GM12878 (cell line): ENCODE measurements at regions not wholly inside any gene's neighbourhood (a gene's known extent, or its start where the extent isn't known, plus 50 kb on each side); places are given as distances from the start of the nearest gene placed in this dataset.

Experiments used
- ATAC-seq: fragments of 200-7000 bp; cut with Tn5 transposase; 3 replicates; pipeline ENCODE4 v1.9.1; 2020; ENCODE audit warnings: mild to moderate bottlenecking, moderate library complexity
- BruUV-seq: library from RNA; stranded (reverse); fragments of 400-500 nt; replicated peaks from 2 replicates; lab custom pipeline; 2021; lab: Mats Ljungman, UMichigan
- CTCF ChIA-PET: fragments of 300-600 bp; sonication (Branson Sonifier 250); formaldehyde crosslinking; extraction: SDS; loops from one replicate; lab custom pipeline; 2021; ENCODE audit warnings: inconsistent platforms; lab: Yijun Ruan, JAX
- POLR2A ChIA-PET: fragments of 350-600 bp; formaldehyde crosslinking; extraction: SDS; loops from one replicate; lab custom pipeline; 2021; ENCODE audit warnings: inconsistent platforms; lab: Charles Lee
- RAD21 ChIA-PET: fragments of 300-600 bp; sonication (Branson Sonifier 250); formaldehyde crosslinking; loops from one replicate; lab custom pipeline; 2023; ENCODE audit warnings: antibody characterized with exemption; ENCODE audit not compliant: unreplicated experiment; lab: Charles Lee
- SMC1A ChIA-PET: fragments of 300-600 bp; sonication (Branson Sonifier 250); formaldehyde crosslinking; loops from one replicate; lab custom pipeline; 2023; ENCODE audit not compliant: unreplicated experiment, uncharacterized antibody; lab: Charles Lee
- DNase-seq: peaks from one replicate; pipeline ENCODE4 v3.0.0-alpha.2; 2011; ENCODE audit warnings: low read depth, low spot score
- FAIRE-seq: peaks from 3 replicates; lab custom pipeline; 2011; peaks lifted over from hg19 to GRCh38; lab: Jason Lieb, UNC
- H2AFZ ChIP-seq: 2 replicates; pipeline ENCODE4 v1.6.0; 2011; ENCODE audit warnings: low read depth, low read length, control low read depth; ENCODE audit not compliant: control insufficient read depth
- H3K27ac ChIP-seq: 2 replicates; pipeline ENCODE4 v1.5.1; 2011; ENCODE audit warnings: control low read depth; ENCODE audit not compliant: control insufficient read depth, insufficient read depth
- H3K27me3 ChIP-seq, 2 experiments: replicated peaks in 1 of 2; 2 replicates each; pipeline versions ENCODE4 v1.6.0 to v1.6.1; 2011; ENCODE audit warnings: low read length in 1 of 2; ENCODE audit not compliant: control insufficient read depth in 2 of 2, insufficient read depth in 2 of 2
- H3K36me3 ChIP-seq, 2 experiments: 2 replicates each; pipeline ENCODE4 v1.5.1; 2011; ENCODE audit warnings: low read length in 1 of 2; ENCODE audit not compliant: control insufficient read depth in 2 of 2, insufficient read depth in 2 of 2
- H3K4me1 ChIP-seq: 2 replicates; pipeline ENCODE4 v1.6.1; 2011; ENCODE audit warnings: mild to moderate bottlenecking, low read length, moderate library complexity, mixed read lengths; ENCODE audit not compliant: control insufficient read depth, insufficient read depth
- H3K4me2 ChIP-seq: 2 replicates; pipeline ENCODE4 v1.6.0; 2011; ENCODE audit warnings: control low read depth; ENCODE audit not compliant: control insufficient read depth, insufficient read depth
- H3K4me3 ChIP-seq: fragments of 200-600 bp; sonication (generic); 2 replicates; pipeline ENCODE4 v1.5.1; 2016
- H3K79me2 ChIP-seq: 2 replicates; pipeline ENCODE4 v1.6.0; 2011; ENCODE audit warnings: low read length; ENCODE audit not compliant: control insufficient read depth, insufficient read depth
- H3K9ac ChIP-seq: 2 replicates; pipeline ENCODE4 v1.8.0; 2011; ENCODE audit warnings: low read length, control low read depth, mixed read lengths; ENCODE audit not compliant: control insufficient read depth, insufficient read depth
- H3K9me3 ChIP-seq: replicated peaks from 3 replicates; pipeline ENCODE4 v1.5.1; 2011; ENCODE audit warnings: mild to moderate bottlenecking, low read length; ENCODE audit not compliant: control insufficient read depth, insufficient read depth
- H4K20me1 ChIP-seq: 2 replicates; pipeline ENCODE4 v1.6.0; 2011; ENCODE audit not compliant: control insufficient read depth, insufficient read depth
- DPF2 ChIP-seq: fragments of 450-650 bp; IDR thresholded peaks from 2 replicates; pipeline ENCODE4 v1.6.1; 2017; ENCODE audit warnings: mild to moderate bottlenecking
- EED ChIP-seq: sonication (generic); IDR thresholded peaks from 2 replicates; pipeline ENCODE4 v1.6.1; 2016; ENCODE audit warnings: antibody characterized with exemption, low read depth
- HDAC2 ChIP-seq: fragments of 200-600 bp; sonication (generic); IDR thresholded peaks from 2 replicates; pipeline ENCODE4 v1.6.1; 2017
- KAT2A ChIP-seq: conservative IDR thresholded peaks from 2 replicates; pipeline ENCODE4 v1.6.1; 2011; ENCODE audit warnings: low read depth, low read length; ENCODE audit not compliant: control insufficient read depth
- MEF2B ChIP-seq: fragments of 450-650 bp; IDR thresholded peaks from 2 replicates; pipeline ENCODE4 v1.6.1; 2018; ENCODE audit warnings: mild to moderate bottlenecking, moderate library complexity; ENCODE audit not compliant: partially characterized antibody, poor library complexity, severe bottlenecking
- SMAD5 ChIP-seq: IDR thresholded peaks from 2 replicates; pipeline ENCODE4 v1.6.1; 2016; ENCODE audit warnings: antibody characterized with exemption, low read depth
- SP1 ChIP-seq: IDR thresholded peaks from one replicate; pipeline ENCODE4 v1.6.1; 2011; ENCODE audit warnings: low read depth, low read length
- TCF3 ChIP-seq: IDR thresholded peaks from 2 replicates; pipeline ENCODE4 v1.6.1; 2012; ENCODE audit warnings: low read depth, mild to moderate bottlenecking, low read length, borderline replicate concordance; ENCODE audit not compliant: insufficient read depth
- WGBS: methylation state at CpG from one replicate; pipeline ENCODE4 v1.1.6; 2016; ENCODE audit warnings: low lambda C conversion rate; ENCODE audit not compliant: insufficient replicate concordance, insufficient coverage; ENCODE audit errors: missing lambda C conversion rate; 5-methylcytosine and 5-hydroxymethylcytosine counted together
- in situ Hi-C: fragments of 300-500 bp; cut with MboI; formaldehyde crosslinking; loops from 9 replicates; pipeline ENCODE4 v1.14.3; 2018; ENCODE audit warnings: mixed read lengths
- intact Hi-C: fragments of 100-400 bp; cut with micrococcal nuclease; formaldehyde crosslinking; loops from one replicate; pipeline ENCODE4 v1.14.2; 2022; ENCODE audit not compliant: unreplicated experiment
- TF ChIP-seq, protein P1 (sequence below): fragments of 450-650 bp; IDR thresholded peaks from 2 replicates; pipeline ENCODE4 v1.6.1; 2016; ENCODE audit warnings: mild to moderate bottlenecking, moderate library complexity, borderline replicate concordance
- TF ChIP-seq, protein P2 (sequence below): fragments of 450-650 bp; IDR thresholded peaks from 2 replicates; pipeline ENCODE4 v1.6.1; 2016; ENCODE audit warnings: mild to moderate bottlenecking
- TF ChIP-seq, protein P3 (sequence below): fragments of 450-650 bp; IDR thresholded peaks from 2 replicates; pipeline ENCODE4 v1.6.1; 2018; ENCODE audit warnings: mild to moderate bottlenecking, low read depth, moderate library complexity; ENCODE audit not compliant: partially characterized antibody

DNA sequence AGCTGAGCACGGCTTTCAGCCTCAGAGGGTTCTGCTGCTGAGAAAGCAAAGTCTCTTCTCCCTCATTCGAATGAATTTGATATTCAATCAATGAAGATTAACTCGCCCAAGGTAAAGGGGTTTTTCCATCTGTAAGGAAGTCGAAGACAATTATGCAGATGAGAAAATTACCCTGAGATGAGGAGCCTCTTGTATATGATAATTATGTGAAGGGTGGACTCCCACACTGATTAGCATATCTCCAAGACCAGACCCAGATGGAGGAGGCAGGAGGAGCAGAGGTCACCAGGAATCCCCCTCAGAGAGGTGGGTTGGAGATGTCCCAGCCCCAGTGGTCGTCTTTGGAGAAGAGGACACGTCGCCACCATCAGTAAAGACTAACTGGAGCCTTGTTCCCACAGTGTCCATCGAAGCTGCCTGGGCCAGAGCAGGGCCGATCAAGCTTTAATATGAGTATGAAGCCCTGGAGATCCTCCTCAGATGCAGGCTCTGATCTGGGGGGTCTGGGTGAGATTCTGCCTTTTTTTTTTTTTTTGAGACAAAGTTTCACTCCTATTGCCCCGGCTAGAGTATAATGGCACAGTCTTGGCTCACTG lies 61.5 kb upstream of the LHX1 start:
- no peak for FAIRE-seq

DNA sequence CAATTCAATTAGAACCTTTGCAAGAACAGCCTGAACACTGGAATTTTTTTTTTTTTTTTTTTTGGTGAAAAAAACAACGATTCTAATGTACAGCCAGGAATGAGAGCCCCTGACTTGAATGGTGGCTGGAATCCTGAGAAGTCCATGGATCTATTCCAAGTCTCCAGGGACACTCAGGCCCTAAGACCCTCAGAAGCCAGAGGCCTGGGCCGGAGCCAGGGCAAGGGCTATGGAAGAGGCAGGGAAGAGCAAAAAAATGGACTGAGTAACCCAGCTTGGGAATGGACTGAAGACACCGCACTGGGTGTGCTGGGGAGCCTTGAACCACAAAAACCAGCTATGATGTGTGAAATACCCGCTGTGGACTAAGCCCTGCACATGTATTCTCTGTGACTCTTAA lies 60.3 kb upstream of the LHX1 start:
- no peak overlapping the region for H3K4me3 ChIP-seq
- FAIRE-seq, result no peak
- DNase-seq, result no peak
- H3K27me3 ChIP-seq, result peaks cover 0 to 2% of the 10 kb centered on the region in 2 experiments; a peak in 1 of 4 replicates
- no TSS peak for BruUV-seq
- ChIA-PET POLR2A (no interaction called here), SMC1A (no interaction called here), CTCF (no interaction called here), RAD21 (no interaction called here)
- in situ Hi-C loops (no loop called here), intact Hi-C loops (no loop called here)
- H3K9me3 ChIP-seq, result no peaks in the 10 kb centered on the region
- no peaks in the 10 kb centered on the region for H4K20me1 ChIP-seq
- WGBS, result 10% methylated on average over 3 of the region's 4 CpGs
- no peak overlapping the region for H3K9ac ChIP-seq
- no peak overlapping the region for H2AFZ ChIP-seq
- no peak for ATAC-seq
- H3K36me3 ChIP-seq, result no peaks in the 10 kb centered on the region
- H3K4me2 ChIP-seq, result no peak overlapping the region
- no peak overlapping the region for H3K27ac ChIP-seq
- no peaks in the 10 kb centered on the region for H3K4me1 ChIP-seq
- H3K79me2 ChIP-seq, result no peaks in the 10 kb centered on the region
- TF ChIP-seq, protein P1, sequence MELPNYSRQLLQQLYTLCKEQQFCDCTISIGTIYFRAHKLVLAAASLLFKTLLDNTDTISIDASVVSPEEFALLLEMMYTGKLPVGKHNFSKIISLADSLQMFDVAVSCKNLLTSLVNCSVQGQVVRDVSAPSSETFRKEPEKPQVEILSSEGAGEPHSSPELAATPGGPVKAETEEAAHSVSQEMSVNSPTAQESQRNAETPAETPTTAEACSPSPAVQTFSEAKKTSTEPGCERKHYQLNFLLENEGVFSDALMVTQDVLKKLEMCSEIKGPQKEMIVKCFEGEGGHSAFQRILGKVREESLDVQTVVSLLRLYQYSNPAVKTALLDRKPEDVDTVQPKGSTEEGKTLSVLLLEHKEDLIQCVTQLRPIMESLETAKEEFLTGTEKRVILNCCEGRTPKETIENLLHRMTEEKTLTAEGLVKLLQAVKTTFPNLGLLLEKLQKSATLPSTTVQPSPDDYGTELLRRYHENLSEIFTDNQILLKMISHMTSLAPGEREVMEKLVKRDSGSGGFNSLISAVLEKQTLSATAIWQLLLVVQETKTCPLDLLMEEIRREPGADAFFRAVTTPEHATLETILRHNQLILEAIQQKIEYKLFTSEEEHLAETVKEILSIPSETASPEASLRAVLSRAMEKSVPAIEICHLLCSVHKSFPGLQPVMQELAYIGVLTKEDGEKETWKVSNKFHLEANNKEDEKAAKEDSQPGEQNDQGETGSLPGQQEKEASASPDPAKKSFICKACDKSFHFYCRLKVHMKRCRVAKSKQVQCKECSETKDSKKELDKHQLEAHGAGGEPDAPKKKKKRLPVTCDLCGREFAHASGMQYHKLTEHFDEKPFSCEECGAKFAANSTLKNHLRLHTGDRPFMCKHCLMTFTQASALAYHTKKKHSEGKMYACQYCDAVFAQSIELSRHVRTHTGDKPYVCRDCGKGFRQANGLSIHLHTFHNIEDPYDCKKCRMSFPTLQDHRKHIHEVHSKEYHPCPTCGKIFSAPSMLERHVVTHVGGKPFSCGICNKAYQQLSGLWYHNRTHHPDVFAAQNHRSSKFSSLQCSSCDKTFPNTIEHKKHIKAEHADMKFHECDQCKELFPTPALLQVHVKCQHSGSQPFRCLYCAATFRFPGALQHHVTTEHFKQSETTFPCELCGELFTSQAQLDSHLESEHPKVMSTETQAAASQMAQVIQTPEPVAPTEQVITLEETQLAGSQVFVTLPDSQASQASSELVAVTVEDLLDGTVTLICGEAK, result no peak
- TF ChIP-seq SMAD5, result no peak
- no peak for TF ChIP-seq HDAC2
- no peak for TF ChIP-seq DPF2
- TF ChIP-seq, protein P2, sequence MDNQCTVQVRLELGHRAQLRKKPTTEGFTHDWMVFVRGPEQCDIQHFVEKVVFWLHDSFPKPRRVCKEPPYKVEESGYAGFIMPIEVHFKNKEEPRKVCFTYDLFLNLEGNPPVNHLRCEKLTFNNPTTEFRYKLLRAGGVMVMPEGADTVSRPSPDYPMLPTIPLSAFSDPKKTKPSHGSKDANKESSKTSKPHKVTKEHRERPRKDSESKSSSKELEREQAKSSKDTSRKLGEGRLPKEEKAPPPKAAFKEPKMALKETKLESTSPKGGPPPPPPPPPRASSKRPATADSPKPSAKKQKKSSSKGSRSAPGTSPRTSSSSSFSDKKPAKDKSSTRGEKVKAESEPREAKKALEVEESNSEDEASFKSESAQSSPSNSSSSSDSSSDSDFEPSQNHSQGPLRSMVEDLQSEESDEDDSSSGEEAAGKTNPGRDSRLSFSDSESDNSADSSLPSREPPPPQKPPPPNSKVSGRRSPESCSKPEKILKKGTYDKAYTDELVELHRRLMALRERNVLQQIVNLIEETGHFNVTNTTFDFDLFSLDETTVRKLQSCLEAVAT, result no peak
- TF ChIP-seq, protein P3, sequence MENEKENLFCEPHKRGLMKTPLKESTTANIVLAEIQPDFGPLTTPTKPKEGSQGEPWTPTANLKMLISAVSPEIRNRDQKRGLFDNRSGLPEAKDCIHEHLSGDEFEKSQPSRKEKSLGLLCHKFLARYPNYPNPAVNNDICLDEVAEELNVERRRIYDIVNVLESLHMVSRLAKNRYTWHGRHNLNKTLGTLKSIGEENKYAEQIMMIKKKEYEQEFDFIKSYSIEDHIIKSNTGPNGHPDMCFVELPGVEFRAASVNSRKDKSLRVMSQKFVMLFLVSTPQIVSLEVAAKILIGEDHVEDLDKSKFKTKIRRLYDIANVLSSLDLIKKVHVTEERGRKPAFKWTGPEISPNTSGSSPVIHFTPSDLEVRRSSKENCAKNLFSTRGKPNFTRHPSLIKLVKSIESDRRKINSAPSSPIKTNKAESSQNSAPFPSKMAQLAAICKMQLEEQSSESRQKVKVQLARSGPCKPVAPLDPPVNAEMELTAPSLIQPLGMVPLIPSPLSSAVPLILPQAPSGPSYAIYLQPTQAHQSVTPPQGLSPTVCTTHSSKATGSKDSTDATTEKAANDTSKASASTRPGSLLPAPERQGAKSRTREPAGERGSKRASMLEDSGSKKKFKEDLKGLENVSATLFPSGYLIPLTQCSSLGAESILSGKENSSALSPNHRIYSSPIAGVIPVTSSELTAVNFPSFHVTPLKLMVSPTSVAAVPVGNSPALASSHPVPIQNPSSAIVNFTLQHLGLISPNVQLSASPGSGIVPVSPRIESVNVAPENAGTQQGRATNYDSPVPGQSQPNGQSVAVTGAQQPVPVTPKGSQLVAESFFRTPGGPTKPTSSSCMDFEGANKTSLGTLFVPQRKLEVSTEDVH, result no peak
- TF ChIP-seq TCF3, result no peak
- no peak for TF ChIP-seq KAT2A

More for the DNA sequence above, 61.5 kb upstream of the LHX1 start:
- SMC1A ChIA-PET, result no interaction called here
- Histone ChIP-seq H3K9me3 (no peaks in the 10 kb centered on the region), H3K36me3 (no peaks in the 10 kb centered on the region), H3K9ac (no peak overlapping the region), H3K27me3 (peaks cover 0 to 2% of the 10 kb centered on the region in 2 experiments; a peak in 1 of 4 replicates), H4K20me1 (no peaks in the 10 kb centered on the region), H3K27ac (no peak overlapping the region), H2AFZ (no peak overlapping the region), H3K4me2 (no peak overlapping the region), H3K4me1 (no peaks in the 10 kb centered on the region), H3K4me3 (no peak overlapping the region), H3K79me2 (no peaks in the 10 kb centered on the region)
- ATAC-seq (no peak), DNase-seq (no peak)
- RAD21 ChIA-PET, result no interaction called here
- TF ChIP-seq EED (no peak), SP1 (no peak), MEF2B (no peak)
- CTCF ChIA-PET, result no interaction called here
- intact Hi-C loops (no loop called here), in situ Hi-C loops (no loop called here)
- WGBS, result 29% methylated on average over 9 of the region's 10 CpGs
- POLR2A ChIA-PET, result no interaction called here
- BruUV-seq, result no TSS peak
